ENCODE measurements at regions not wholly inside any gene's neighbourhood (a gene's known extent, or its start where the extent isn't known, plus 50 kb on each side); places are given as distances from the start of the nearest gene placed in this dataset.

DNA sequence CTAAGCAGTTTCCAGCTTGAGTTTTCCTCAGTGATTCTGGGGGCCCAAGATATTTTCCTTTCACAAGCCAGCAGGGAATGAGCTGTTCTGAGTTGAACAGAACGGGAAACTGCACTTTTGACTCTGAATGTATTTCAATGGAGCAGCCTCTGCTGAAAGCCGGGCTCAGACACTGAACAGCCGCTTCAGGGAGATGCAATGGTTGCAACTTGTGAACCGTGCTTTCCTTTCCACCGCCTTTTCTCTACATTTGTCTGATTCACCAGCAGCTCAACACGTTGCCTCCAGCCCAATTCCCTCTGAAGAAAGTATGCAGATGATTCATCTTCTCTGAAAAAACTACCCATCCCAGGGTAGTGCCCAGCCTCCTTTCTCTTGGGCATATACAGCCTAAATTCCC is 119.3 kb upstream of the PKDCC start:
- H3K9me3 ChIP-seq (ENCODE audit: insufficient read depth, low read depth, low read length) = no peaks in the 10 kb centered on the region
- Mint-ChIP-seq H3K36me3 (ENCODE audit: low read depth, unreplicated experiment) (peaks cover 3% of the 10 kb centered on the region), H3K27me3 (ENCODE audit: low read depth, unreplicated experiment) (peaks cover 2% of the 10 kb centered on the region), H3K27ac (ENCODE audit: unreplicated experiment) (no peak overlapping the region), H3K4me3 (ENCODE audit: unreplicated experiment) (no peak overlapping the region), H3K9me3 (ENCODE audit: unreplicated experiment) (peaks cover 12% of the 10 kb centered on the region), H3K4me1 (ENCODE audit: low read depth, unreplicated experiment) (peaks cover 36% of the 10 kb centered on the region)
- no peaks in the 10 kb centered on the region for H3K27me3 ChIP-seq (ENCODE audit: insufficient read depth, low read length)
- no peak overlapping the region for H3K27ac ChIP-seq (ENCODE audit: low read depth, low read length)
- FAIRE-seq = peak; percentile 71
- no peak overlapping the region for H2AFZ ChIP-seq (ENCODE audit: low read depth, low read length)
- H3K79me2 ChIP-seq (ENCODE audit: insufficient read depth, low read length) = no peaks in the 10 kb centered on the region
- no peak overlapping the region for H3K9ac ChIP-seq (ENCODE audit: low read length)
- peaks cover 37% of the 10 kb centered on the region for H3K4me1 ChIP-seq (ENCODE audit: insufficient read depth, low read length)
- peak; percentile 73 for DNase-seq (ENCODE audit: low read depth)
- H3K4me3 ChIP-seq (ENCODE audit: insufficient read depth, low read depth, low read length) = no peak overlapping the region
- H4K20me1 ChIP-seq (ENCODE audit: insufficient read depth, low read length) = no peaks in the 10 kb centered on the region
- no peaks in the 10 kb centered on the region for H3K36me3 ChIP-seq (ENCODE audit: insufficient read depth, low read length)
- H3K4me2 ChIP-seq (ENCODE audit: low read length) = peak overlapping the region; percentile 33
- TF ChIP-seq EZH2 (IDR thresholded peaks at IDR 0.05; ENCODE audit: insufficient read depth, low read length) = no peak
- TF ChIP-seq, protein P1, sequence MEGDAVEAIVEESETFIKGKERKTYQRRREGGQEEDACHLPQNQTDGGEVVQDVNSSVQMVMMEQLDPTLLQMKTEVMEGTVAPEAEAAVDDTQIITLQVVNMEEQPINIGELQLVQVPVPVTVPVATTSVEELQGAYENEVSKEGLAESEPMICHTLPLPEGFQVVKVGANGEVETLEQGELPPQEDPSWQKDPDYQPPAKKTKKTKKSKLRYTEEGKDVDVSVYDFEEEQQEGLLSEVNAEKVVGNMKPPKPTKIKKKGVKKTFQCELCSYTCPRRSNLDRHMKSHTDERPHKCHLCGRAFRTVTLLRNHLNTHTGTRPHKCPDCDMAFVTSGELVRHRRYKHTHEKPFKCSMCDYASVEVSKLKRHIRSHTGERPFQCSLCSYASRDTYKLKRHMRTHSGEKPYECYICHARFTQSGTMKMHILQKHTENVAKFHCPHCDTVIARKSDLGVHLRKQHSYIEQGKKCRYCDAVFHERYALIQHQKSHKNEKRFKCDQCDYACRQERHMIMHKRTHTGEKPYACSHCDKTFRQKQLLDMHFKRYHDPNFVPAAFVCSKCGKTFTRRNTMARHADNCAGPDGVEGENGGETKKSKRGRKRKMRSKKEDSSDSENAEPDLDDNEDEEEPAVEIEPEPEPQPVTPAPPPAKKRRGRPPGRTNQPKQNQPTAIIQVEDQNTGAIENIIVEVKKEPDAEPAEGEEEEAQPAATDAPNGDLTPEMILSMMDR (IDR thresholded peaks at IDR 0.05; ENCODE audit: insufficient read depth, low read depth, low read length) = no peak

DNA sequence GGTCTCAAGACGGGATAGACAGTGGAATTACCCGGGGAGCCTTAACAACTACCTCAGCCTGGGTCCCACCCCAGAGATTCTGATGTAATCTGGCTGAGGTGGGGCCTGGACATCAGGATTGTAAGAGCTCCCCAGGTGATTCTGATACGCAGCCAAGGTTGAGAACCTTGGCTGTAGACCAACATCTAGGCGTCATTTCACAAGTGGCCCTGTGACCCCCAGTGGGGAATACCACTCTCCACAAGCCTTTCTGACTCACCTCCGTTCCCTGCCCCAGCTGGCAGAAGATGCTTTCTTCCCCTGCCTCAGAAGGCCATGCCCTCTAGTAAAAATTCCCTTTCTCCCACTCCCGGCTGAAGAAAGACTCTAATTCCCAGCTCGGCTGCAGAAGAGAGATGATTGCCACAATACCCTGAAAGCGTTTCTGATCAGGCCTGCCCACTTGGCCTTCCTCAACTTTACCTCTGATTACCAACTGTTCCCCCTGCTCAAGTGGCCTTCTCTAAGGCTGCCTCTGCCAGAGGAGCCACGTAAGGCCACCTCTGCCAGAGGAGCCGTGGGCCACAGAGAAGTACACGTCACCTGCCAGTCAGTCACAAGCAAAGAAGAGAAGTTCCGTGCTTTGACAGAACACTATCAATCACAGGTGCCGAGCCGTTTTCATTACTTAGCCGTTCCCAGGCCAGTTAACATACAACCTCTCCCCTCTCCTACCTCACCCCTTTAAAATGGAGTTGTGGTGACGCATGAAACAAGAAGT is 116.8 kb upstream of the PKDCC start:
- H3K4me1 ChIP-seq (ENCODE audit: insufficient read depth, low read length) = peaks cover 53% of the 10 kb centered on the region
- no peaks in the 10 kb centered on the region for H4K20me1 ChIP-seq (ENCODE audit: insufficient read depth, low read length)
- H3K9ac ChIP-seq (ENCODE audit: low read length) = no peak overlapping the region
- no peaks in the 10 kb centered on the region for H3K79me2 ChIP-seq (ENCODE audit: insufficient read depth, low read length)
- H3K36me3 Mint-ChIP-seq (ENCODE audit: low read depth, unreplicated experiment) = peaks cover 2% of the 10 kb centered on the region
- TF ChIP-seq EZH2 (IDR thresholded peaks at IDR 0.05; ENCODE audit: insufficient read depth, low read length) = no peak
- TF ChIP-seq, protein P1 (IDR thresholded peaks at IDR 0.05; ENCODE audit: insufficient read depth, low read depth, low read length) = no peak
- H3K27me3 ChIP-seq (ENCODE audit: insufficient read depth, low read length) = no peaks in the 10 kb centered on the region
- peak; percentile 60 for DNase-seq (ENCODE audit: low read depth)
- H3K27me3 Mint-ChIP-seq (ENCODE audit: low read depth, unreplicated experiment) = peaks cover 2% of the 10 kb centered on the region
- H3K4me1 Mint-ChIP-seq (ENCODE audit: low read depth, unreplicated experiment) = peaks cover 54% of the 10 kb centered on the region
- H3K4me2 ChIP-seq (ENCODE audit: low read length) = peak overlapping the region; percentile 73
- no peak overlapping the region for H3K27ac Mint-ChIP-seq (ENCODE audit: unreplicated experiment)
- no peak overlapping the region for H2AFZ ChIP-seq (ENCODE audit: low read depth, low read length)
- no peak for FAIRE-seq
- no peak overlapping the region for H3K4me3 ChIP-seq (ENCODE audit: insufficient read depth, low read depth, low read length)
- no peaks in the 10 kb centered on the region for H3K9me3 ChIP-seq (ENCODE audit: insufficient read depth, low read depth, low read length)
- H3K4me3 Mint-ChIP-seq (ENCODE audit: unreplicated experiment) = no peak overlapping the region
- no peaks in the 10 kb centered on the region for H3K36me3 ChIP-seq (ENCODE audit: insufficient read depth, low read length)
- peak overlapping the region; percentile 37 for H3K27ac ChIP-seq (ENCODE audit: low read depth, low read length)
- peaks cover 12% of the 10 kb centered on the region for H3K9me3 Mint-ChIP-seq (ENCODE audit: unreplicated experiment)

All from astrocyte (in vitro differentiated cells and primary cell).